ENCODE measurements at regions not wholly inside any gene's neighbourhood (a gene's known extent, or its start where the extent isn't known, plus 50 kb on each side); places are given as distances from the start of the nearest gene placed in this dataset.
A peak's percentile ranks its signal among the peaks of the same experiment; 100 is the strongest.

- no peak for DNase-seq
Observed at GRCh38 chr3:116767726-116768125, 58.1 kb downstream of the TUSC7 start.

GRCh38 chr3:116770815-116771450 is 61.4 kb downstream of the TUSC7 start:
- DNase-seq: peak; percentile 53

- DNase-seq: no peak
Observed at GRCh38 chr3:116776880-116777785, 67.6 kb downstream of the TUSC7 start.

DNA sequence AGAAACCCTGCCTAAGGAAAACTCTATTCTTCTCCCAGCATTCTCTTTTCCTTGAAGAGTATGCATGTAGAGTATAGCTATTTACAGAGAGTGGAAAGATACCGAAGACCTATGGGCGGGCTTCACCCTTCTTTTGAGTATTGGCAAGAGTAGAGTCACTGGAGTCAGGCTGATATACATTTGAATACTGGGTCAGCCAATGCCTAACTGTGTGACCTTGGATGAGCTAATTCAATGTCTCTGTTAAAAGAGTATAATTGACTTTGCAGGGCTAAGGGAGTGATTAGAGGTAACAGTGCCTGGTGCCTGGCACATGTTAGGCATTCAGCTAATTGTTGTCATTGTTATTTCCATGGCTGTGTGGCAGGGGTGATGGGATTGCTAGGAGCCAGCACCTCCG is 75.6 kb downstream of the TUSC7 start:
- DNase-seq: no peak

- no peak for DNase-seq
Observed at GRCh38 chr3:116802651-116803050, 93.1 kb downstream of the TUSC7 start.

DNA sequence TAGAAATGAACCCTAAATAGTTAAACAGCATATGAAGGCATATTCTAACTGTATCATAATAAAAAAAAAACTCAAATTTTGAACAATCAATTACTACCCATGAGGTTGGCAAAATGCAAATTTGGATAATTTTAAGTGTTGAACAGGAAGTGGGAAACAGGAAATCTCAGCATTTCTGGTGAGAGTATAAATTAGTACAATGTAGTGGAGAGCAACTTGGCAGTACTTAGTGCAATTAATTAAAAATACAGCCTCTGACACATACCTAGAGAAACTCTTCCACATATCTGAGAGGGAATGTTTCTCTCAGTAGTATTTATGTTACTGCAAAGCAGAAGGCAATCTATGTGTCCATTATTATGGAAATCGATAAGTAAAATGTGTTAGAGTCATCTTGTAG is 96.8 kb downstream of the TUSC7 start:
- no peak for DNase-seq

- no peak for DNase-seq
Observed at GRCh38 chr3:116808725-116809124, 99.1 kb downstream of the TUSC7 start.

- DNase-seq: no peak
Observed at GRCh38 chr3:116809208-116809607, 99.6 kb downstream of the TUSC7 start.

DNA sequence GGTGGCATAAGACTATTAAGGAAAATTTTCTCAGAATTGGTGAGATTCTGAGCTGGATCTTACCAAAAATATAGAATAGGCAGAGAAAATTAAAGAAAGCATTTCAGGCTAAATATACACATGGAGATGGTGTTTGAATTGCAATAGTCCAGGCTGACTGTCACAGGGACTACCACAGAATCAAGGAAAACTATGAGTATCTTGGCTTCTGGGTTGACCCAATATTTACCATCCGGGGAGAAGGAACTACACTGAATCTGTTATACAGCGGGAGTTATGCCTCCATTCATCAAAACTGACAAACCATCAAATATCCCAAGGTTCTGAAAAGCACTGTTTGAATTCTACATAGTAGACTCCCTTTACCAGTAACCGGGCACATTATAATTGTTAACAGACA is 102.2 kb downstream of the TUSC7 start:
- no peak for DNase-seq

DNA sequence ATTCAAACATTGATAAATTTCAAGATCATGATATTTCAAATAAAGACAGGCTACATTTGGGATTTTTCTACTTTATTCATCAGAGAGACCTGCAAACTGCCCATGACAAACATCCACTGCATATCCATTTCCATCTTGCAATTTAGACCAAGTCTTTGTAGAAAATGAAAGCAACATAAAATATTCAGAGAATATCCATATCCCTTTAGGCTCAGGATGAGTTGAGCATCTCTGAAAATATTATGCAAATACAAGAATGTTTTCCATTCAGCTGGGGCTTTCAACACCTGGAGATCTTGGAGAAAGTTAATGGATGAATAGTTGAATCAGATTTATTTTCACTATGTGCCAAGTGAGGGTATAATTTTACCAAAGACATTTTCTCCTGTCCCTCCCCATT is 103.4 kb downstream of the TUSC7 start:
- no peak for DNase-seq

GRCh38 chr3:116815321-116815720 is 105.7 kb downstream of the TUSC7 start:
- DNase-seq: no peak

GRCh38 chr3:116815831-116816588 is 106.4 kb downstream of the TUSC7 start:
- DNase-seq: no peak

GRCh38 chr3:116821371-116821770 is 111.8 kb downstream of the TUSC7 start:
- no peak for DNase-seq

DNA sequence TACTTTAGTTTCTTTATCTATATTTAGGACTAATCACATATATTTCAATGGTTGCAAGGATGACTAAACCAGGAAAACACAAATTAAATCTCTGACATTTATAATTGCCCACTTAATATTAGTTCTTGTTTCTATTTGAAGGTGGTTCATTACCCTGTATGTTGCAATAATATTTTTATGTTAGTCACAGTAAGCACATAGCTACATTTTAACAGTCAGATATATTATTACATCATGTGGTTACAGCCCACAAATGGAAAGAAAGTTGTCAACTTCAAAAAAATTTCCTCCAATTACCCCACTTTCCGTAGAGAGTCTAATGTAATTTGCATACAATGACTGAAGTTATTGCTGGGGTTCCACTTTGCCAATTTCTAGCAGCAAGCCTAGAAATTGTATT is 114.6 kb downstream of the TUSC7 start:
- DNase-seq: no peak

GRCh38 chr3:116833202-116833601 is 123.6 kb downstream of the TUSC7 start:
- no peak for DNase-seq

DNA sequence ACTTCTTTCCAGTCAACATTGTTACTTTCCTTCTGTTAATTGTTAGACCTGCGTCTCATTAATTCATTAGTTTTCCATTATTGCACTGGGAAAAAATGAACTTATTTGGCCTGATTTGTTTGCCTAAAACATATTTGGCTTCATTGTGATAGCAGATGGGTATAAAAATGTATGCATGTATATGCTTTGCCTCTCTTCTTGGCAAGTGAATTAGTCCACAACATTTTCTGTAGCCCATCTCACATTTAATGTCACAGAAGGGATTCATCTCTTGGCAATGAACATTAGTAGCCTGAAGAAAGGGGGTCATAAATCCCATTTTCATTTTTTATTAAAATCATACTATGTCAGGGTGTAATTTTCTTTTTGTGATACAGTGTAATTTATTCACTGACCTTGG is 125.2 kb downstream of the TUSC7 start:
- no peak for DNase-seq

- no peak for DNase-seq
Observed at GRCh38 chr3:116835658-116836057, 126.1 kb downstream of the TUSC7 start.

GRCh38 chr3:116836286-116836685 is 126.7 kb downstream of the TUSC7 start:
- DNase-seq: no peak

GRCh38 chr3:116837483-116837882 is 127.9 kb downstream of the TUSC7 start:
- DNase-seq: no peak

- no peak for DNase-seq
Observed at GRCh38 chr3:116841003-116841735, 131.6 kb downstream of the TUSC7 start.

DNA sequence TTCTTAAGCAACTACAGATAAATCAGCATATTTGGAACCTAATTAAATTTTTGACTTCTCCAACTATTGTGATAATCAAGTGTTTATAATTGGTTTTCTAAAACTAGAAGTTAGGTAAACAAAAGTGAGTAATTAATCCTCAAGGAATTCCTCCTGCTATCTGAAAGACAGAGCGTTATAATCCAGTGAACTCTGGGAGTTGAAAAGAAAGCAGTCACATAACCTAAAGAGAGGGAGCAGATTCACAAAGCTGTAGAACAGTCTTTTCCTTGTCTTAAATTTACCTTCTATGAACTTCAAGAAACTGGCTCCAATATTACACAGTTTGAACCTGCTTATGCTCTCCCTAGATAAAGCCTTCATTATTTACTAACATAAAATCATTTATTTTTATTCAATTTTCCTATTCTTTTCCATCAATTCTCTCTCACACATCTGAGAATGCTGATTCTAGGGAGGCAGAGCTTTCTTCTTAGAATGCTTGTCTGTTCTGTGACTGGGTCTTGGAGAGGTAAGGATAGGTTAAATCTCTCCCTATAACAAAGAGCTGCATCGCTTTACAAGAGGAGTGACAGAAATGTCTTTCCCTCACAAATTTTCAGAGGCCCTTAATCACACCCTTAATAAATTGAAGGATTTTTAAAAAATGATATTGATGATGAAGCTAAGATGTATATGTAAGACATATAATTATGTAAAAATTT is 132.8 kb downstream of the TUSC7 start:
- DNase-seq: no peak

DNA sequence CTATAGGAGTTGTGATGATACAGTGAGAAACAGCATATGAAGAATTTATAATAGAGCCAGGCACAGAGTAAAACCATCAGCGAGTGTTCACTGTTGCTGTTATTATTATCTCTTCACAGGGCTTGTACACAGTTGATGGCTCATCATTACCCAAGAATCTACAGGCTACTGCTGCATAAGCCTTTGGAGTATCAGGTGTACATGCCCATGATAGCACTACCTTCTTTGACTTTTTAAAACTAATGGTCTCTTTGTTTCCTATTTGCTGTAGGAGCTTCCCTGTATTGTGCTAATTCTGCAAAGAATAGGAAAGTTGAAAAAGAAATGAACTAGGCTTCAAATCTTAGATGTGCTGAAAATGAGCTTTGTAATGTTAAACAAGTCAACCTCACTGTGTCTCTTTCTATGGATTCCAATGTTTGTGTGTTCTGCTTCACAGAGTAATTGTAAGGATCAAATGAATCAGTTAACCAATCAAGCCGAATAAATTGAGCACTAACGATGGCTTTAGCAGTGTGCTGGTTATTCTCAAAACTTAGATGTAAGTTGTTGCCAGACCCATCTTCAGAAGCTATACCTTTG is 138.8 kb downstream of the TUSC7 start:
- DNase-seq: no peak
